Uterus (tissue), 3 donors: ENCODE measurements at regions not wholly inside any gene's neighbourhood (a gene's known extent, or its start where the extent isn't known, plus 50 kb on each side); places are given as distances from the start of the nearest gene placed in this dataset.

ENCODE experiments used
- DNase-seq, 2 donors: peaks; one replicate each; pipeline ENCODE4 v3.0.0-alpha.2; 2019 to 2020
- H3K27ac ChIP-seq, 2 donors: fragments of 200-600 bp; sonication (generic); 1 replicate in 1 of 2; 2 replicates in 1 of 2; pipeline ENCODE4 v1.5.1; 2016 to 2018
- H3K27me3 ChIP-seq, 2 donors: fragments of 200-600 bp; sonication (generic); one replicate each; pipeline ENCODE4 v1.5.1; 2018 to 2019; ENCODE audit warnings: control low read depth in 1 of 2
- H3K36me3 ChIP-seq, 2 donors: fragments of 200-600 bp; sonication (generic); one replicate each; pipeline ENCODE4 v1.5.1; 2019; ENCODE audit warnings: control low read depth in 1 of 2
- H3K4me1 ChIP-seq, 2 donors: fragments of 200-600 bp; sonication (generic); one replicate each; pipeline ENCODE4 v1.5.1; 2018 to 2019; ENCODE audit warnings: control low read depth in 1 of 2
- H3K4me3 ChIP-seq, 2 donors: fragments of 200-600 bp; sonication (generic); 1 replicate in 1 of 2; 2 replicates in 1 of 2; pipeline ENCODE4 v1.5.1; 2018 to 2019; ENCODE audit warnings: mild to moderate bottlenecking in 1 of 2
- H3K9me3 ChIP-seq, 2 donors: fragments of 200-600 bp; sonication (generic); one replicate each; pipeline ENCODE4 v1.5.1; 2019; ENCODE audit warnings: control low read depth in 1 of 2
- POLR2A ChIP-seq, 2 donors: fragments of 450-650 bp; IDR thresholded peaks; one replicate each; pipeline ENCODE4 v1.6.1; 2016; ENCODE audit warnings: antibody characterized with exemption in 2 of 2, mild to moderate bottlenecking in 1 of 2, moderate library complexity in 1 of 2
- intact Hi-C: fragments of 100-400 bp; cut with DNase I; formaldehyde crosslinking; loops from one replicate; pipeline ENCODE4 v1.15.1; 2023; ENCODE audit warnings: low total_unique reads
- TF ChIP-seq, protein P1 (sequence below), 4 experiments: fragments of 200-600 bp in 2 of 4; fragments of 450-650 bp in 2 of 4; sonication (generic) in 2 of 4; IDR thresholded peaks; one replicate each; pipeline ENCODE4 v1.5.1; 2016 to 2019; ENCODE audit warnings: antibody characterized with exemption in 4 of 4, mild to moderate bottlenecking in 2 of 4, moderate library complexity in 1 of 4
- donor health status: DM: yes; HTN: yes; CAD: no.

DNA sequence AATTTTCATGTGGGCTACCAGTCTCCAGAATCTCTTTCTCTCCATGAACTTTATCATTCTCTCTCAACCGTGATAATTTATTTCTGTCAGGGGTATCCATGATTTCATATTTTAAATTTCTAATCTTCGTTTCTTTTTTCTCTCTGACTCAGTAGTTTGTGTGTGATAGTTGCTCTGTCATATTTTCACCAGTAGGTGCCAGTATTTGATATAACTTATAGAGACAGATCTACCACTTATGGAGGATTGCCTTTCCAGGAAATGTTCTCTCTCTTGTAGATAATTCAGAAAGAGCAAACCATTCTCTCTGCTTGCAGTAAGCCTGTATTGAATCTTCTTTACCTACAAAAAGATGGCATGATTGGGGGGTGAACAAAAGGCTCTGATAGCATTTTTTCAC, 79.3 kb upstream of the DYNLT3 start:
- H3K27me3 ChIP-seq: no peaks in the 10 kb centered on the region
- TF ChIP-seq POLR2A (IDR thresholded peaks at IDR 0.05): no peak
- TF ChIP-seq, protein P1, sequence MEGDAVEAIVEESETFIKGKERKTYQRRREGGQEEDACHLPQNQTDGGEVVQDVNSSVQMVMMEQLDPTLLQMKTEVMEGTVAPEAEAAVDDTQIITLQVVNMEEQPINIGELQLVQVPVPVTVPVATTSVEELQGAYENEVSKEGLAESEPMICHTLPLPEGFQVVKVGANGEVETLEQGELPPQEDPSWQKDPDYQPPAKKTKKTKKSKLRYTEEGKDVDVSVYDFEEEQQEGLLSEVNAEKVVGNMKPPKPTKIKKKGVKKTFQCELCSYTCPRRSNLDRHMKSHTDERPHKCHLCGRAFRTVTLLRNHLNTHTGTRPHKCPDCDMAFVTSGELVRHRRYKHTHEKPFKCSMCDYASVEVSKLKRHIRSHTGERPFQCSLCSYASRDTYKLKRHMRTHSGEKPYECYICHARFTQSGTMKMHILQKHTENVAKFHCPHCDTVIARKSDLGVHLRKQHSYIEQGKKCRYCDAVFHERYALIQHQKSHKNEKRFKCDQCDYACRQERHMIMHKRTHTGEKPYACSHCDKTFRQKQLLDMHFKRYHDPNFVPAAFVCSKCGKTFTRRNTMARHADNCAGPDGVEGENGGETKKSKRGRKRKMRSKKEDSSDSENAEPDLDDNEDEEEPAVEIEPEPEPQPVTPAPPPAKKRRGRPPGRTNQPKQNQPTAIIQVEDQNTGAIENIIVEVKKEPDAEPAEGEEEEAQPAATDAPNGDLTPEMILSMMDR (IDR thresholded peaks at IDR 0.05): peak; percentile 41 to 60 (median 44)
- H3K4me3 ChIP-seq: no peak overlapping the region
- intact Hi-C loops: no loop called here
- H3K9me3 ChIP-seq: no peaks in the 10 kb centered on the region
- no peaks in the 10 kb centered on the region for H3K4me1 ChIP-seq
- no peak overlapping the region for H3K27ac ChIP-seq
- no peak for DNase-seq
- H3K36me3 ChIP-seq: no peaks in the 10 kb centered on the region

DNA sequence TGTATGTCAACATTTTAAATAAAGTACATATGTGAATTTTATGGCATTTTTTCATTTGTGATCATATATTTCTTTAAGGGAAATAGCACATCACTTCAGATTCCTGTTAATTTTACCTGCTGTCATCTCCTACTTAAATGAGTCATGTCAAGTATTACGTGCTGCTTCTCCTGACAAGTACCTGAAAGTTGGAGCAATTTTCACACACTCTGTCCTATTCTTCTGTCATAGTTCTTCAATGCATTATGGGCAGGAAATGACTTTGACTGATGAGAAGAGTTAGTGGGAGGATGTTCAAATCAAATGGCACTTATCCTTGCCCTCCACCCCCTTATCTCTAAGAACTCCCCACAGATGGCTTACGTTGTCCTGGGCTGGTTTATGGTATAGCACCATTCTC, 64.2 kb upstream of the SYTL5 start:
- no peak for DNase-seq
- no peaks in the 10 kb centered on the region for H3K36me3 ChIP-seq
- H3K27me3 ChIP-seq: no peaks in the 10 kb centered on the region
- no peaks in the 10 kb centered on the region for H3K4me1 ChIP-seq
- no peak for TF ChIP-seq POLR2A (IDR thresholded peaks at IDR 0.05)
- TF ChIP-seq, protein P1 (IDR thresholded peaks at IDR 0.05): no peak
- intact Hi-C loops: no loop called here
- no peak overlapping the region for H3K27ac ChIP-seq
- H3K4me3 ChIP-seq: no peak overlapping the region
- no peaks in the 10 kb centered on the region for H3K9me3 ChIP-seq

DNA sequence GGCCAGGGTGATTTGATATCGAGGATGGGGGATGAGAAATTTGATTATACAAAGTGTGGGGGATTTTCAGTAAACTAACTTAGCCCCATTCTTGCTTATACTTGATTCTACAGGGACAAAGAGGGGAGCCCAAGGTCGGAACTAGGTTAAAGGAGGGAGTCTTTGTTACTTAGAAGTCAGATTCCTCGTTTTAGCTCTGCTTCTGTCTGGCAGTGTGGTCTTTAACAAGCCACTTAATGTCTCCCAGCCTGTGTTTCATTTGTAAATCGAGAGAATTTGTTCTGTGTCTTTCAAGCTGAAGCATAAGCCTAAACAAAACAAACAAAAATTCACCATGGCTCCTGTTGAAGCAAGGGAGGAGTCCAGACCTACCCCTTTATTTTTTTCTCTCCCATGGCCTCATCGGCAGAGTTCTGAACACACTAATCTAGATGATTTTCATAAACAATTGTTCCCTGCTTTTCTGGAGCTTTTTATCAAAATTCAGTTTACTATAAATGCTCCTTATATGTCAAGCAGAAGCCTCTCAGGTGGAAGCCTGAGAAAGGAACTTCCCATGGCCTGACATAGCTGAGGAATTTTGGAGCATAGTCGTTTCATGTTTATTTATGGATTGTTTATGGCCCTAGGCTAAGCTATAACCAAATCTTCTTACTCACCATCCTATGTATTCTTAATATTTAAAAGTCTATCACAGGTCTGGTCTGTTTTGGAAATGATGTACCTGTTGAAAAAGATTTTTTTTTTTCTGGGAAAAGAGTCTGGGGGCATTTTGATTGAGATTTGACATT, 62.6 kb upstream of the SYTL5 start:
- H3K27ac ChIP-seq: no peak overlapping the region
- no peaks in the 10 kb centered on the region for H3K9me3 ChIP-seq
- no peaks in the 10 kb centered on the region for H3K36me3 ChIP-seq
- intact Hi-C loops: no loop called here
- H3K27me3 ChIP-seq: no peaks in the 10 kb centered on the region
- DNase-seq: no peak
- TF ChIP-seq, protein P1 (IDR thresholded peaks at IDR 0.05): no peak
- no peak for TF ChIP-seq POLR2A (IDR thresholded peaks at IDR 0.05)
- no peak overlapping the region for H3K4me3 ChIP-seq
- no peaks in the 10 kb centered on the region for H3K4me1 ChIP-seq

DNA sequence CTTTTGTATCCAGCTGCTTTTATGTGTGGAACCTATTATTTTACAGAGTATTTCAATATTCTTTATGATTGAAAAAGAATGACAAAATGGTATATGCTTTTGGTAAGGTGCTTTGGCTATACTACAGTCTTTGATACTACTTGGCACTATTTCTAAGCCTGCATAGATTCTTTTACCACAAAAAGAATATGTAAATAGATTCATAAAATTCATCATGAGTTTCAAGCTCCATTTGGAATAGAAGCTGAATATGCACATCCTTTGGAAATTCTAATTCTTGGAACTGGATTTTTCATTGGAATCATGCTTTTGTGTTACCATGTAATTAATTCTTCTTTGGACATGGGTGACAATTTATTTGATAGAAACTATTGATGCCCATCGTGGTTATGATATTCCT, 60.2 kb upstream of the SYTL5 start:
- no peak overlapping the region for H3K4me3 ChIP-seq
- H3K4me1 ChIP-seq: no peaks in the 10 kb centered on the region
- TF ChIP-seq POLR2A (IDR thresholded peaks at IDR 0.05): no peak
- TF ChIP-seq, protein P1 (IDR thresholded peaks at IDR 0.05): no peak
- no peak for DNase-seq
- intact Hi-C loops: no loop called here
- H3K27me3 ChIP-seq: no peaks in the 10 kb centered on the region
- H3K36me3 ChIP-seq: no peaks in the 10 kb centered on the region
- H3K9me3 ChIP-seq: no peaks in the 10 kb centered on the region
- H3K27ac ChIP-seq: no peak overlapping the region

DNA sequence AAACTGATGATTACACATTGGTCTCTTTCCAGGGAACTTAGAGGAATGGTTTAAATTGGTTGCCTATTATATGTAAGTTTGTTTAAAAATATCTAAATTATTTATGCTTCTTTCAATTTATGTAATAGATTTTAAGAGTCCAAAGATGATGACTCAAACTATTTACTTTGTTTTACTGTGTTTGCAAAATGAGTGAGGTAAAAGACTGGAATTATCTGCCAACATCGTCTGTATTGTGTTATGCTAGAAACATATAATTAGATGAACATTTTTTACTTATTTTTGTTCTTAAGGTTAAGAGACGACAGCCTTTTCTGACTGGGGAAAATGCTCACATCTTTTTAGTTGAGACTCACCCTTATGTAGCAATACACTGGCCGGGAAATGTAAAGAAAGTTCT, 51.1 kb upstream of the SYTL5 start:
- H3K9me3 ChIP-seq: no peaks in the 10 kb centered on the region
- TF ChIP-seq POLR2A (IDR thresholded peaks at IDR 0.05): no peak
- TF ChIP-seq, protein P1 (IDR thresholded peaks at IDR 0.05): no peak
- no peaks in the 10 kb centered on the region for H3K36me3 ChIP-seq
- no peak for DNase-seq
- H3K4me1 ChIP-seq: no peaks in the 10 kb centered on the region
- H3K27ac ChIP-seq: no peak overlapping the region
- intact Hi-C loops: no loop called here
- no peaks in the 10 kb centered on the region for H3K27me3 ChIP-seq
- no peak overlapping the region for H3K4me3 ChIP-seq
